CD4-positive, alpha-beta memory T cell (primary cell): ENCODE measurements at regions not wholly inside any gene's neighbourhood (a gene's known extent, or its start where the extent isn't known, plus 50 kb on each side); places are given as distances from the start of the nearest gene placed in this dataset.

Experiments used
- CTCF ChIA-PET: fragments of 350-600 bp; sonication (Branson Sonifier 250); formaldehyde crosslinking; loops from one replicate; lab custom pipeline; 2021; ENCODE audit warnings: inconsistent platforms; ENCODE audit not compliant: partially characterized antibody; lab: Charles Lee
- POLR2A ChIA-PET: fragments of 350-600 bp; sonication (Branson Sonifier 250); formaldehyde crosslinking; loops from one replicate; lab custom pipeline; 2021; ENCODE audit not compliant: partially characterized antibody; lab: Charles Lee
- DNase-seq, 5 donors: peaks; one replicate each; pipeline versions ENCODE4 v3.0.0 to v3.0.0-alpha.2; 2020 to 2022; ENCODE audit warnings: mixed read lengths in 1 of 5
- H3K27ac ChIP-seq: one replicate; pipeline ENCODE4 v1.7.0; 2013; ENCODE audit warnings: low read depth, low read length
- H3K27me3 ChIP-seq: 2 replicates; pipeline ENCODE4 v1.7.0; 2013; ENCODE audit warnings: mild to moderate bottlenecking, low read length, moderate library complexity; ENCODE audit not compliant: insufficient read depth
- H3K36me3 ChIP-seq: 2 replicates; pipeline ENCODE4 v1.7.0; 2013; ENCODE audit warnings: mild to moderate bottlenecking, low read length, moderate library complexity; ENCODE audit not compliant: insufficient read depth
- H3K4me1 ChIP-seq: 2 replicates; pipeline ENCODE4 v1.7.0; 2013; ENCODE audit warnings: mild to moderate bottlenecking, low read length, moderate library complexity; ENCODE audit not compliant: insufficient read depth
- H3K4me3 ChIP-seq, 2 donors: one replicate each; pipeline ENCODE4 v1.7.0; 2013; ENCODE audit warnings: low read length in 2 of 2, mild to moderate bottlenecking in 1 of 2
- H3K9me3 ChIP-seq, 2 donors: one replicate each; pipeline ENCODE4 v1.7.0; 2013; ENCODE audit warnings: low read length in 2 of 2, control low read depth in 1 of 2; ENCODE audit not compliant: control insufficient read depth in 1 of 2
- H3K27ac Mint-ChIP-seq, 7 donors: one replicate each; pipeline ENCODE4 v1.8.0; 2020 to 2021; ENCODE audit warnings: mixed read lengths in 7 of 7, mild to moderate bottlenecking in 6 of 7, inconsistent platforms in 3 of 7, moderate library complexity in 3 of 7
- H3K27me3 Mint-ChIP-seq, 2 donors: one replicate each; pipeline ENCODE4 v1.8.0; 2020 to 2021; ENCODE audit warnings: mixed read lengths in 2 of 2
- H3K36me3 Mint-ChIP-seq, 2 donors: one replicate each; pipeline ENCODE4 v1.8.0; 2020 to 2021; ENCODE audit warnings: mixed read lengths in 2 of 2, inconsistent platforms in 1 of 2, mild to moderate bottlenecking in 1 of 2
- H3K4me1 Mint-ChIP-seq, 4 donors: one replicate each; pipeline ENCODE4 v1.8.0; 2020 to 2021; ENCODE audit warnings: mixed read lengths in 4 of 4, mild to moderate bottlenecking in 1 of 4
- H3K4me3 Mint-ChIP-seq, 8 donors: one replicate each; pipeline ENCODE4 v1.8.0; 2020 to 2021; ENCODE audit warnings: mixed read lengths in 8 of 8, mild to moderate bottlenecking in 7 of 8, moderate library complexity in 6 of 8, inconsistent platforms in 3 of 8
- H3K9me3 Mint-ChIP-seq, 8 donors: one replicate each; pipeline ENCODE4 v1.8.0; 2020 to 2021; ENCODE audit warnings: mixed read lengths in 8 of 8, mild to moderate bottlenecking in 5 of 8, inconsistent platforms in 3 of 8, moderate library complexity in 1 of 8
- intact Hi-C: fragments of 100-400 bp; cut with micrococcal nuclease; formaldehyde crosslinking; loops from one replicate; pipeline ENCODE4 v1.15.1; 2023

DNA sequence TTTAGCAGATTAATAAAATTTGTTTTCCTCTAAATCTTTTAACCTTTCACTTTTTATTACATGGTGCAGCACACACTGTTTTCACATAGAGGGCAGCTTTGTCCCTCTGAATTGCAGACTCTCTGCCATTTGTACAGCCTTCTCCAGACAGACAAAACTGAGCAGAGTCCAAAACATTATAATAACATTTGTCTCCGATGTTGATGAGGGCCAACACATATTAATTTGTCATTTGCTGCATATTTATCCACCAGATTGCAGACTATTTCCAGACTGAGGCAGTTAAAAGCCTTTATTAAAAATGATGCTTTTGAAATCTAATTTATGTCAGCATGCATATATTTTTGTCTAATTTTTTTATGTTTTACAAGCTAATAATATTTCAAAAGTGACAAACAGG is 1251.9 kb upstream of the SLC10A2 start:
- intact Hi-C loops = no loop called here
- H3K27ac Mint-ChIP-seq = no peak overlapping the region

DNA sequence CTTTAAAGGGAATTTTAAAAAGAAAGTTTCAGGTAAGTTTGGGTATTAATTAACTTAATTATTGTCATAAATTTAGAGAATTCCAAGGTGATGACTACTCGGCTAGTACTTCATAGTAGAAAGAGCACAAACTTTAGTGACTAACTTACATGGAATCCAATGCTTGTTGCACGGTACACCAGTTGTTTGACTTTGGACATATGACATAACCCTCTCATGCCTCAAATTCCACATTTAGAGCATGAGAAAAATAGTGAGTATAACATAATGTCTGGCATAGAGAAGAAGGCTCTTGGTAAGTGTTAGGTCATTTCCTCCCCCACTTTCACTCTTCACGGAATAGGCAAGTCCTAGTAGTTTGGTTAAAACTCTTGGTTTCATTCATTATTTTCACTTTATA is 1249.4 kb upstream of the SLC10A2 start:
- no peaks in the 10 kb centered on the region for H3K27me3 Mint-ChIP-seq
- Histone ChIP-seq H3K27ac (no peak overlapping the region), H3K9me3 (no peaks in the 10 kb centered on the region), H3K4me3 (no peak overlapping the region), H3K27me3 (no peaks in the 10 kb centered on the region), H3K36me3 (no peaks in the 10 kb centered on the region), H3K4me1 (no peaks in the 10 kb centered on the region)
- DNase-seq = no peak
- no peak overlapping the region for H3K4me3 Mint-ChIP-seq
- no peaks in the 10 kb centered on the region for H3K4me1 Mint-ChIP-seq
- intact Hi-C loops = no loop called here
- no peak overlapping the region for H3K27ac Mint-ChIP-seq
- peaks cover 0 to 6% (median 0%) of the 10 kb centered on the region in 8 donors for H3K9me3 Mint-ChIP-seq
- ChIA-PET CTCF (interaction anchor here (1.3 kb wide), 1 partner anchor 22 kb away, joined by 3 read pairs; no protein-coding TSS in a partner anchor), POLR2A (no interaction called here)
- H3K36me3 Mint-ChIP-seq = no peaks in the 10 kb centered on the region

More for the DNA sequence above, 1251.9 kb upstream of the SLC10A2 start:
- Mint-ChIP-seq H3K9me3 (peaks cover 0 to 4% (median 0%) of the 10 kb centered on the region in 8 donors), H3K4me3 (no peak overlapping the region), H3K36me3 (no peaks in the 10 kb centered on the region), H3K27me3 (no peaks in the 10 kb centered on the region), H3K4me1 (no peaks in the 10 kb centered on the region)
- no peaks in the 10 kb centered on the region for H3K36me3 ChIP-seq
- no peaks in the 10 kb centered on the region for H3K4me1 ChIP-seq
- no peaks in the 10 kb centered on the region for H3K9me3 ChIP-seq
- no peak for DNase-seq
- CTCF ChIA-PET = no interaction called here
- no peak overlapping the region for H3K27ac ChIP-seq
- no peak overlapping the region for H3K4me3 ChIP-seq
- no peaks in the 10 kb centered on the region for H3K27me3 ChIP-seq
- POLR2A ChIA-PET = no interaction called here

DNA sequence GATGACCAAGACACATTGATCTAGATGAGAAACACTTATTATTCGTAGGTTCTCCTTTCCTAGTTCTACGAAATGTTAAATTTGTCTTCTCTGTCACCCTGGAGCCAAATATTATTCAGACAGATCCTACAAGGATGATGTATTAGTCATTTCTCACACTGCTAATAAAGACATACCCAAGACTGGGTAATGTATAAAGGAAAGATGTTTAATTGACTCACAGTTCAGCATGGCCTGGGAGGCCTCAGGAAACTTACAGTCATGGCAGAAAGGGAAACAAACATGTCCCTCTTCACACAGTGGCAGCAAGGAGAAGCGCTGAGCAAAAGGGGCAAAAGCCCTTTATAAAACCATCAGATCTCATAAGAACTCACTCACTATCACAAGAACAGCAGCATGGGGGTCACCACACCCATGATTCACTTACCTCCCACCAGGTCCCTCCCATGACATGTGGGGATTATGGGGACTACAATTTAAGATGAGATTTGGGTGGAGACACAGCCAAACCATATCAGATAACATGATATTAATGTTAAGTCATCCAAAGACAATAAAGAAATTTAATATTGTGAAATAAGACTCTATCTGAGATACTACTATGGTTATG is 1248.8 kb upstream of the SLC10A2 start:
- Mint-ChIP-seq H3K36me3 (no peaks in the 10 kb centered on the region), H3K9me3 (peaks cover 0 to 6% (median 0%) of the 10 kb centered on the region in 8 donors), H3K27ac (no peak overlapping the region), H3K4me3 (no peak overlapping the region), H3K4me1 (no peaks in the 10 kb centered on the region), H3K27me3 (no peaks in the 10 kb centered on the region)
- CTCF ChIA-PET = no interaction called here
- Histone ChIP-seq H3K27ac (no peak overlapping the region), H3K36me3 (no peaks in the 10 kb centered on the region), H3K27me3 (no peaks in the 10 kb centered on the region), H3K4me1 (no peaks in the 10 kb centered on the region), H3K4me3 (no peak overlapping the region), H3K9me3 (no peaks in the 10 kb centered on the region)
- intact Hi-C loops = no loop called here
- POLR2A ChIA-PET = no interaction called here
- no peak for DNase-seq

DNA sequence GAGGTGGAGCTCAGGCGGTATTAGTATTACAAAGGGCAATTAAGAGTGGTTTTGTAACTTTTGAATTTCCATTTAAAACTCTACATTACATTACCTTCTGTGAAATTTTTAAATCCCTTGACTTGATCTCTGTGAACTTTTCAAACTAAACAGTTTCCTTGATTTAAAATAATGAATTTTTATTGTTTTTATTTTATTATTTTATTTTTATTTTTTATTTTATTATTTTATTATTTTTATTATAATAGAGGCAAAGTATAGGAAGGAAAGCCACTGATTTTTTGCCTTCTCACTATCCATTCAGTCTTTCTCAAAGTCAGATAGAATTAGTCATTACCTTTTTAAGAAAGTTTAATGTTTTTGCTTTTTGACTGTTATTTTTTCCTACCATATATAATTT is 1248.1 kb upstream of the SLC10A2 start:
- DNase-seq = no peak
- Mint-ChIP-seq H3K27ac (no peak overlapping the region), H3K27me3 (no peaks in the 10 kb centered on the region), H3K36me3 (no peaks in the 10 kb centered on the region), H3K9me3 (peaks cover 0 to 5% (median 0%) of the 10 kb centered on the region in 8 donors), H3K4me1 (no peaks in the 10 kb centered on the region), H3K4me3 (no peak overlapping the region)
- POLR2A ChIA-PET = no interaction called here
- H3K4me1 ChIP-seq = no peaks in the 10 kb centered on the region
- no peaks in the 10 kb centered on the region for H3K36me3 ChIP-seq
- H3K27me3 ChIP-seq = no peaks in the 10 kb centered on the region
- intact Hi-C loops = no loop called here
- no peaks in the 10 kb centered on the region for H3K9me3 ChIP-seq
- CTCF ChIA-PET = no interaction called here
- no peak overlapping the region for H3K27ac ChIP-seq
- H3K4me3 ChIP-seq = no peak overlapping the region

DNA sequence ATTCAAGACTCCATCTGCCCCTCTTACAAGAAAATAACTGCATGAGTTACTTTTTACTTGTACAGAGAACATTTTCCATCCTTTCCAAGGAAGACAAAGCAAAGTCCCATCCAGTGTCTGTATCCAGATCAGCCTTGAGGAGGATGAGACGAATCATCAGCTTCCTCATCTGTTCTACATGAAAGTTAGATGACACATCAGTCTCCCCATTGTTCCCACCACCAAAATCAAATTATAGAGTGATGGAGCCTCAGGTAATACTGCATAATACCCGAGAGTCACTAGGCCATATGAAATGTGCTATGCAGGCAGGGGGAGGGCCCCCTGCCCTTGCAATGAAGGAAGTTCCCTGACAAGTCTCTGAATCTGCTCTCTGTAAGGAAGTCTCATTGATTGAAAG is 1244.6 kb upstream of the SLC10A2 start:
- Histone ChIP-seq H3K4me3 (no peak overlapping the region), H3K27ac (no peak overlapping the region), H3K9me3 (no peaks in the 10 kb centered on the region), H3K4me1 (no peaks in the 10 kb centered on the region), H3K27me3 (no peaks in the 10 kb centered on the region), H3K36me3 (no peaks in the 10 kb centered on the region)
- intact Hi-C loops = loop anchor here (2.0 kb wide), 1 partner anchor 20 kb away; no protein-coding TSS in a partner anchor
- Mint-ChIP-seq H3K9me3 (peaks cover 0 to 7% (median 5%) of the 10 kb centered on the region in 8 donors), H3K4me3 (no peak overlapping the region), H3K27ac (no peak overlapping the region), H3K27me3 (no peaks in the 10 kb centered on the region), H3K4me1 (no peaks in the 10 kb centered on the region), H3K36me3 (no peaks in the 10 kb centered on the region)
- POLR2A ChIA-PET = no interaction called here
- CTCF ChIA-PET = no interaction called here
- no peak for DNase-seq

DNA sequence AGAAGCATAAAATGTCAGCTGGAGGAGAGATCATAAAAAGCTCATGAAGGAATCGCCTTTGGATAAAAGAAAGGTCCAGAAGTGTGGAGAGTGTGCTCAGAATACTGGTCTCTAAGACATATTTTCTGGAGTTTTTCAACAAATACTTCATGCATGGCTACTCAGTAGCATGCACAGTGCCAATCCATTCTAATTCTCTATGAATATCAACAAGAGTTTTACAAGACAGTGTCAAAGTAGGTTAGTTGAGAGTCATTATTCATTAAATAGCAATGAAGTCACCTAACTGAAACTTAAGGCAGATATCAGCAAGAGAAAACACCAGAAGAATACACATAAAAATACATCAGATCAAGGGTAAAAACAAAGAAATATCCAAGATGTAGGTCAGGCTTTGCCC is 1243.2 kb upstream of the SLC10A2 start:
- Mint-ChIP-seq H3K4me3 (no peak overlapping the region), H3K27ac (no peak overlapping the region), H3K36me3 (no peaks in the 10 kb centered on the region), H3K27me3 (no peaks in the 10 kb centered on the region), H3K4me1 (no peaks in the 10 kb centered on the region), H3K9me3 (peaks cover 0 to 16% (median 4%) of the 10 kb centered on the region in 8 donors)
- no peak for DNase-seq
- no peak overlapping the region for H3K4me3 ChIP-seq
- intact Hi-C loops = no loop called here
- H3K4me1 ChIP-seq = no peaks in the 10 kb centered on the region
- POLR2A ChIA-PET = no interaction called here
- no peaks in the 10 kb centered on the region for H3K9me3 ChIP-seq
- CTCF ChIA-PET = no interaction called here
- no peaks in the 10 kb centered on the region for H3K36me3 ChIP-seq
- H3K27me3 ChIP-seq = no peaks in the 10 kb centered on the region
- H3K27ac ChIP-seq = no peak overlapping the region

- Histone ChIP-seq H3K9me3 (no peaks in the 10 kb centered on the region), H3K27me3 (no peaks in the 10 kb centered on the region), H3K27ac (no peak overlapping the region), H3K4me1 (no peaks in the 10 kb centered on the region), H3K4me3 (no peak overlapping the region), H3K36me3 (no peaks in the 10 kb centered on the region)
- Mint-ChIP-seq H3K36me3 (no peaks in the 10 kb centered on the region), H3K9me3 (peaks cover 0 to 12% (median 4%) of the 10 kb centered on the region in 8 donors), H3K27ac (no peak overlapping the region), H3K4me1 (no peaks in the 10 kb centered on the region), H3K4me3 (no peak overlapping the region), H3K27me3 (no peaks in the 10 kb centered on the region)
- no peak for DNase-seq
- intact Hi-C loops = no loop called here
- ChIA-PET CTCF (no interaction called here), POLR2A (no interaction called here)
Measured at GRCh38 chr13:104301171-104301975, 1235.2 kb upstream of the SLC10A2 start.
